SU-DHL-6 (cell line): ENCODE measurements at regions not wholly inside any gene's neighbourhood (a gene's known extent, or its start where the extent isn't known, plus 50 kb on each side); places are given as distances from the start of the nearest gene placed in this dataset.

Experiments used
- H2AFZ ChIP-seq: fragments of 200-600 bp; sonication (generic); 2 replicates; pipeline ENCODE4 v1.6.1; 2014; ENCODE audit warnings: low read depth, mild to moderate bottlenecking, moderate library complexity, mixed read lengths, antibody characterized with exemption, low read length; ENCODE audit not compliant: severe bottlenecking
- H3F3A ChIP-seq: fragments of 200-600 bp; shearing (Covaris generic); 2 replicates; pipeline ENCODE4 v1.6.0; 2016; ENCODE audit warnings: antibody characterized with exemption, mild to moderate bottlenecking; ENCODE audit not compliant: insufficient read depth
- H3K27ac ChIP-seq: fragments of 200-600 bp; sonication (generic); 2 replicates; pipeline ENCODE4 v1.5.1; 2016; ENCODE audit warnings: low read depth, mild to moderate bottlenecking, low read length, moderate library complexity, mixed read lengths
- H3K27me3 ChIP-seq: fragments of 200-600 bp; sonication (generic), shearing (Covaris generic); 2 replicates; pipeline ENCODE4 v1.6.0; 2014; ENCODE audit warnings: mild to moderate bottlenecking, low read length
- H3K36me3 ChIP-seq: fragments of 200-600 bp; sonication (generic); 2 replicates; pipeline ENCODE4 v1.6.1; 2014; ENCODE audit warnings: mild to moderate bottlenecking, low read length, mixed read lengths
- H3K4me2 ChIP-seq: fragments of 300-600, 200-600 bp; shearing (Covaris generic), sonication (generic); 2 replicates; pipeline ENCODE4 v1.6.0; 2014; ENCODE audit warnings: low read length, low read depth, mild to moderate bottlenecking; ENCODE audit not compliant: poor library complexity, severe bottlenecking
- H3K4me3 ChIP-seq: fragments of 200-600 bp; sonication (generic); 2 replicates; pipeline ENCODE4 v1.5.1; 2014; ENCODE audit warnings: antibody characterized with exemption, low read length, mild to moderate bottlenecking, mixed read lengths; ENCODE audit not compliant: insufficient read depth, poor library complexity, severe bottlenecking
- H3K79me2 ChIP-seq: fragments of 200-600 bp; sonication (generic); 2 replicates; pipeline ENCODE4 v1.6.1; 2014; ENCODE audit warnings: mild to moderate bottlenecking, low read length, moderate library complexity; ENCODE audit not compliant: insufficient read depth
- H3K9ac ChIP-seq: fragments of 200-600 bp; sonication (generic); 2 replicates; pipeline ENCODE4 v1.7.0; 2014; ENCODE audit warnings: mild to moderate bottlenecking, low read length
- H3K9me2 ChIP-seq: fragments of 200-600 bp; sonication (generic); replicated peaks from 2 replicates; pipeline ENCODE4 v1.6.1; 2014; ENCODE audit warnings: low read length; ENCODE audit not compliant: insufficient read depth
- H3K9me3 ChIP-seq: fragments of 200-600 bp; sonication (generic); 2 replicates; pipeline ENCODE4 v1.6.1; 2014; ENCODE audit warnings: low read length, mixed read lengths; ENCODE audit not compliant: insufficient read depth
- H4K20me1 ChIP-seq: fragments of 200-600 bp; sonication (generic); 2 replicates; pipeline ENCODE4 v1.6.1; 2014; ENCODE audit warnings: low read depth, mild to moderate bottlenecking, antibody characterized with exemption, low read length, moderate library complexity, mixed read lengths
- EZH2phosphoT487 ChIP-seq: fragments of 200-600 bp; sonication (generic), shearing (Covaris generic); conservative IDR thresholded peaks from 2 replicates; pipeline ENCODE4 v1.6.1; 2018; ENCODE audit warnings: mild to moderate bottlenecking, antibody characterized with exemption, low read length, moderate library complexity, mixed read lengths
- TF ChIP-seq, protein P1 (sequence below): fragments of 200-600 bp; sonication (generic); IDR thresholded peaks from one replicate; pipeline ENCODE4 v1.5.1; 2017; ENCODE audit warnings: antibody characterized with exemption, mild to moderate bottlenecking, low read length, moderate library complexity; ENCODE audit not compliant: insufficient read depth, poor library complexity, severe bottlenecking

DNA sequence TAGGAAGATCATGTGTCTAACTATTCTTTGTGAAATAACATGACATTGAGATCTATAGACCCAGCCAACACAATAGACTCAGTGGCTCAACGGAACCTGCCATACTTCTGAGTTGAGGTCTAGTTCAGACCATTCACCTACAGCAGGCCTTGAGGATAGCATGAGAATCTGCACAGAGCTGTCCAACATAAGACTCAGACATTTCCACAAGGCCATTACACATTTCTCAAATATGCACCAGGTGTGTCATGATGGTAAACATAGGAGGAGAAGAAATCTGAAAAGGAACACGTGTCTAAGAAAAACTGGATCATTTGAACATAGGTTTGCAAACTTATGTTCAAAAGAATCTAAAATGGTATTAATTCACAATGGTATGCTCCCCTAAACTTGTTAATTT is 421.4 kb downstream of the SLITRK6 start:
- H3K79me2 ChIP-seq = no peaks in the 10 kb centered on the region
- H3K36me3 ChIP-seq = no peaks in the 10 kb centered on the region
- H3K27ac ChIP-seq = no peak overlapping the region
- no peaks in the 10 kb centered on the region for H4K20me1 ChIP-seq
- TF ChIP-seq, protein P1, sequence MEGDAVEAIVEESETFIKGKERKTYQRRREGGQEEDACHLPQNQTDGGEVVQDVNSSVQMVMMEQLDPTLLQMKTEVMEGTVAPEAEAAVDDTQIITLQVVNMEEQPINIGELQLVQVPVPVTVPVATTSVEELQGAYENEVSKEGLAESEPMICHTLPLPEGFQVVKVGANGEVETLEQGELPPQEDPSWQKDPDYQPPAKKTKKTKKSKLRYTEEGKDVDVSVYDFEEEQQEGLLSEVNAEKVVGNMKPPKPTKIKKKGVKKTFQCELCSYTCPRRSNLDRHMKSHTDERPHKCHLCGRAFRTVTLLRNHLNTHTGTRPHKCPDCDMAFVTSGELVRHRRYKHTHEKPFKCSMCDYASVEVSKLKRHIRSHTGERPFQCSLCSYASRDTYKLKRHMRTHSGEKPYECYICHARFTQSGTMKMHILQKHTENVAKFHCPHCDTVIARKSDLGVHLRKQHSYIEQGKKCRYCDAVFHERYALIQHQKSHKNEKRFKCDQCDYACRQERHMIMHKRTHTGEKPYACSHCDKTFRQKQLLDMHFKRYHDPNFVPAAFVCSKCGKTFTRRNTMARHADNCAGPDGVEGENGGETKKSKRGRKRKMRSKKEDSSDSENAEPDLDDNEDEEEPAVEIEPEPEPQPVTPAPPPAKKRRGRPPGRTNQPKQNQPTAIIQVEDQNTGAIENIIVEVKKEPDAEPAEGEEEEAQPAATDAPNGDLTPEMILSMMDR = no peak
- TF ChIP-seq EZH2phosphoT487 = no peak
- H3K9me2 ChIP-seq = no peaks in the 10 kb centered on the region
- H3K9me3 ChIP-seq = no peaks in the 10 kb centered on the region
- H3K4me3 ChIP-seq = no peak overlapping the region
- no peaks in the 10 kb centered on the region for H3K27me3 ChIP-seq
- no peak overlapping the region for H3K4me2 ChIP-seq
- no peak overlapping the region for H3K9ac ChIP-seq
- H2AFZ ChIP-seq = no peak overlapping the region
- H3F3A ChIP-seq = no peaks in the 10 kb centered on the region

DNA sequence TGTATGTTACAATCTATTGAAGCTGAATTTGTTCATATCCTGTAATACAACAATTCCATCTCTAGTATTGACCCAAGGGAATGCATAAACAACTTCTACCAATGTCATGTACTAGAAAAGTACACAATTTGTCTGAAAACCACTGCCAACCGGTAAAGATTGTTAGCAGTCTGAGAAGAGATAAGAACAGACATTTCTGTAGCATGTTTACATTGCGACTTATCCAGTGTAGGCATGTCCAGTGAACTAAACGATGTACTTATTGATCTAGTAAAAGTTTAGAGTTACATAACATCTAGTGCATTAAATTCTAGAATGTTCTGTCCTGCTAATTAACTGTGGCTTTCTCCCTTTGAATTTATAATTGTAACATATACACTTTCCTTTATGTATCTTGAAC is 425.9 kb downstream of the SLITRK6 start:
- H3K27ac ChIP-seq = no peak overlapping the region
- no peak overlapping the region for H3K4me2 ChIP-seq
- TF ChIP-seq, protein P1 = no peak
- TF ChIP-seq EZH2phosphoT487 = no peak
- no peaks in the 10 kb centered on the region for H3K9me3 ChIP-seq
- no peak overlapping the region for H3K4me3 ChIP-seq
- no peaks in the 10 kb centered on the region for H3K36me3 ChIP-seq
- no peak overlapping the region for H3K9ac ChIP-seq
- no peaks in the 10 kb centered on the region for H3K27me3 ChIP-seq
- no peak overlapping the region for H2AFZ ChIP-seq
- H4K20me1 ChIP-seq = no peaks in the 10 kb centered on the region
- no peaks in the 10 kb centered on the region for H3F3A ChIP-seq
- no peaks in the 10 kb centered on the region for H3K9me2 ChIP-seq
- H3K79me2 ChIP-seq = no peaks in the 10 kb centered on the region

DNA sequence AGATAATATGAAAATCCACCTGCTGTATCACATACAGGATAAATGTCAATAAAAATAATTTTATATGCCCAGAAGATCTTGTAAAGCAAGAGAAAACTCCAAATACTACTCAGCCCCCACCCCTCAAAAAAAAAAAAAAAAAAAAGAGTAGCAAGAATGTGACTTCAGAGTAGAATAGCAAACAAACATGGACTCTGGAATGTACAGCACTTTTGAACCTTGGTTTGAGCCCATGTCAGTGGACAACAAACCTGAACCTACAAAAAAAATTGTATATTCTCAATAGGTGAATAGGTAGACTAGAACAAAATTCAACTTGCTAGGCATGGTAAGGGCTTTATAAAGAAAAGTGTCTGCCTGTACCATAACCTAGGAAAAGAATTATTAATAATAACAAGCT is 428.0 kb downstream of the SLITRK6 start:
- no peaks in the 10 kb centered on the region for H3K79me2 ChIP-seq
- no peaks in the 10 kb centered on the region for H3K9me2 ChIP-seq
- H3F3A ChIP-seq = no peaks in the 10 kb centered on the region
- H3K36me3 ChIP-seq = no peaks in the 10 kb centered on the region
- no peak overlapping the region for H3K4me2 ChIP-seq
- H3K9me3 ChIP-seq = no peaks in the 10 kb centered on the region
- H3K4me3 ChIP-seq = no peak overlapping the region
- H3K9ac ChIP-seq = no peak overlapping the region
- no peaks in the 10 kb centered on the region for H3K27me3 ChIP-seq
- no peak overlapping the region for H2AFZ ChIP-seq
- no peaks in the 10 kb centered on the region for H4K20me1 ChIP-seq
- TF ChIP-seq, protein P1 = no peak
- no peak for TF ChIP-seq EZH2phosphoT487
- H3K27ac ChIP-seq = no peak overlapping the region

DNA sequence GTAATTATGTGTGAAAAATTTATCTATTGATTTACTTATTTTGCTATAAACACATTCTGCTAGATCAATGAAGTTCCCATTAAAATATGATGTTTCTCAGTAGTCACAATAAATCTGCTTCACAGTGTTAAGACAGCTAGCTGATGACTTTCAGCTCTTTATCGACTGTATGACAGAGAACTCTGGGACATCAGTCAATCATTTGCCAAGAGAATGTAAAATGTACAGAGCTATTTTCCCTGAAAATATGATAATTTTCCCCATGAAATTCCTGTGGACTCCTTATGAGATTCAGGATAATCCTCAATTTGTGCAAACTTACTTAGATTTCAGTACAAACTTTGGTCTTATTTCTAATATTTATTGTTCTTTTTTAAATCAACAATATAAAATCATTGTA is 430.5 kb downstream of the SLITRK6 start:
- Histone ChIP-seq H3K9ac (no peak overlapping the region), H3K4me3 (no peak overlapping the region), H3K9me3 (no peaks in the 10 kb centered on the region), H3F3A (no peaks in the 10 kb centered on the region), H3K27me3 (no peaks in the 10 kb centered on the region), H3K27ac (no peak overlapping the region), H3K9me2 (no peaks in the 10 kb centered on the region), H2AFZ (no peak overlapping the region), H4K20me1 (no peaks in the 10 kb centered on the region), H3K36me3 (no peaks in the 10 kb centered on the region), H3K79me2 (no peaks in the 10 kb centered on the region), H3K4me2 (no peak overlapping the region)
- TF ChIP-seq, protein P1 = no peak
